NCI-H2081 (cell line): ENCODE measurements at regions not wholly inside any gene's neighbourhood (a gene's known extent, or its start where the extent isn't known, plus 50 kb on each side); places are given as distances from the start of the nearest gene placed in this dataset.
"Not testable (repeated sequence)": the region's sequence is repeated elsewhere in the genome, so short reads cannot be mapped to it uniquely, and the experiment has no call there.

ENCODE experiments used
- DNase-seq, 2 experiments: peaks; one replicate each; lab custom pipeline; 2025; lab: John Stamatoyannopoulos, UW

GRCh38 chr10:107520348-107520747 lies 355.8 kb upstream of the SORCS1 start:
- no peak for DNase-seq

- no peak for DNase-seq
Measured at GRCh38 chr10:107517811-107518210, 353.3 kb upstream of the SORCS1 start.

- DNase-seq, result no peak
Measured at GRCh38 chr10:107516349-107516748, 351.8 kb upstream of the SORCS1 start.

- DNase-seq, result not testable (repeated sequence)
Measured at GRCh38 chr10:107504011-107504410, 339.5 kb upstream of the SORCS1 start.

GRCh38 chr10:107502229-107502985 lies 337.9 kb upstream of the SORCS1 start:
- no peak for DNase-seq

GRCh38 chr10:107498983-107499382 lies 334.5 kb upstream of the SORCS1 start:
- DNase-seq, result no peak

- no peak for DNase-seq
Measured at GRCh38 chr10:107497024-107497423, 332.5 kb upstream of the SORCS1 start.

GRCh38 chr10:107496594-107496993 lies 332.1 kb upstream of the SORCS1 start:
- DNase-seq, result no peak

- DNase-seq, result no peak
Measured at GRCh38 chr10:107492389-107492788, 327.9 kb upstream of the SORCS1 start.

- DNase-seq, result no peak
Measured at GRCh38 chr10:107490389-107490788, 325.9 kb upstream of the SORCS1 start.

- no peak for DNase-seq
Measured at GRCh38 chr10:107487284-107487683, 322.8 kb upstream of the SORCS1 start.

GRCh38 chr10:107485019-107485418 lies 320.5 kb upstream of the SORCS1 start:
- no peak for DNase-seq

- no peak for DNase-seq
Measured at GRCh38 chr10:107481881-107482280, 317.4 kb upstream of the SORCS1 start.

- DNase-seq, result no peak
Measured at GRCh38 chr10:107481224-107481623, 316.7 kb upstream of the SORCS1 start.

- no peak for DNase-seq
Measured at GRCh38 chr10:107480781-107481180, 316.3 kb upstream of the SORCS1 start.

- no peak for DNase-seq
Measured at GRCh38 chr10:107477266-107477665, 312.8 kb upstream of the SORCS1 start.

- no peak for DNase-seq
Measured at GRCh38 chr10:107476408-107476807, 311.9 kb upstream of the SORCS1 start.

GRCh38 chr10:107474650-107475049 lies 310.1 kb upstream of the SORCS1 start:
- DNase-seq, result no peak

- no peak for DNase-seq
Measured at GRCh38 chr10:107473225-107473624, 308.7 kb upstream of the SORCS1 start.

GRCh38 chr10:107471911-107472310 lies 307.4 kb upstream of the SORCS1 start:
- DNase-seq, result no peak

- no peak for DNase-seq
Measured at GRCh38 chr10:107453561-107453960, 289.1 kb upstream of the SORCS1 start.

- DNase-seq, result no peak
Measured at GRCh38 chr10:107451047-107451446, 286.5 kb upstream of the SORCS1 start.

- no peak for DNase-seq
Measured at GRCh38 chr10:107450056-107450455, 285.6 kb upstream of the SORCS1 start.

- DNase-seq, result no peak
Measured at GRCh38 chr10:107444443-107444842, 279.9 kb upstream of the SORCS1 start.
